ENCODE measurements at regions not wholly inside any gene's neighbourhood (a gene's known extent, or its start where the extent isn't known, plus 50 kb on each side); places are given as distances from the start of the nearest gene placed in this dataset.

GRCh38 chr11:127656116-127656836 is 655.7 kb upstream of the KIRREL3 start:
- Mint-ChIP-seq H3K9me3 (peaks cover 3% of the 10 kb centered on the region), H3K27ac (no peak overlapping the region)

GRCh38 chr11:127653076-127653475 is 652.5 kb upstream of the KIRREL3 start:
- Mint-ChIP-seq H3K4me1 (no peaks in the 10 kb centered on the region), H3K27ac (no peak overlapping the region), H3K9me3 (peaks cover 3% of the 10 kb centered on the region), H3K36me3 (no peaks in the 10 kb centered on the region), H3K4me3 (no peak overlapping the region)
- no peak for DNase-seq (ENCODE audit: low spot score in 2 of 2)
- no peak for ATAC-seq

More at GRCh38 chr11:127656116-127656836, 655.7 kb upstream of the KIRREL3 start:
- Mint-ChIP-seq H3K4me3 (no peak overlapping the region), H3K36me3 (no peaks in the 10 kb centered on the region), H3K4me1 (no peaks in the 10 kb centered on the region)
- DNase-seq (ENCODE audit: low spot score in 2 of 2) = no peak
- no peak for ATAC-seq

GRCh38 chr11:127651888-127652221 is 651.3 kb upstream of the KIRREL3 start:
- no peaks in the 10 kb centered on the region for H3K4me1 Mint-ChIP-seq
- no peak overlapping the region for H3K27ac Mint-ChIP-seq
- DNase-seq (ENCODE audit: low spot score in 2 of 2) (no peak), ATAC-seq (peak; percentile 36)
- H3K36me3 Mint-ChIP-seq = no peaks in the 10 kb centered on the region
- no peak overlapping the region for H3K4me3 Mint-ChIP-seq
- H3K9me3 Mint-ChIP-seq = peaks cover 3% of the 10 kb centered on the region

GRCh38 chr11:127651175-127651887 is 650.8 kb upstream of the KIRREL3 start:
- Mint-ChIP-seq H3K4me3 (no peak overlapping the region), H3K4me1 (no peaks in the 10 kb centered on the region), H3K27ac (no peak overlapping the region), H3K9me3 (peaks cover 3% of the 10 kb centered on the region), H3K36me3 (no peaks in the 10 kb centered on the region)
- ATAC-seq = peak; percentile 45
- no peak for DNase-seq (ENCODE audit: low spot score in 2 of 2)

- no peak for ATAC-seq
These were observed 649.4 kb upstream of the KIRREL3 start for GRCh38 chr11:127649958-127650357.

GRCh38 chr11:127649071-127649470 is 648.5 kb upstream of the KIRREL3 start:
- H3K36me3 Mint-ChIP-seq = no peaks in the 10 kb centered on the region
- DNase-seq (ENCODE audit: low spot score in 2 of 2) = no peak
- H3K4me3 Mint-ChIP-seq = no peak overlapping the region
- peaks cover 3% of the 10 kb centered on the region for H3K9me3 Mint-ChIP-seq
- no peaks in the 10 kb centered on the region for H3K4me1 Mint-ChIP-seq
- H3K27ac Mint-ChIP-seq = no peak overlapping the region
- ATAC-seq = no peak

More at GRCh38 chr11:127649958-127650357, 649.4 kb upstream of the KIRREL3 start:
- Mint-ChIP-seq H3K36me3 (no peaks in the 10 kb centered on the region), H3K9me3 (peaks cover 3% of the 10 kb centered on the region), H3K4me3 (no peak overlapping the region), H3K4me1 (no peaks in the 10 kb centered on the region), H3K27ac (no peak overlapping the region)
- no peak for DNase-seq (ENCODE audit: low spot score in 2 of 2)

GRCh38 chr11:127648583-127648982 is 648.0 kb upstream of the KIRREL3 start:
- Mint-ChIP-seq H3K9me3 (peaks cover 3% of the 10 kb centered on the region), H3K4me1 (no peaks in the 10 kb centered on the region), H3K4me3 (no peak overlapping the region), H3K27ac (no peak overlapping the region), H3K36me3 (no peaks in the 10 kb centered on the region)
- ATAC-seq (no peak), DNase-seq (ENCODE audit: low spot score in 2 of 2) (no peak)

- Mint-ChIP-seq H3K4me3 (no peak overlapping the region), H3K9me3 (no peaks in the 10 kb centered on the region), H3K27ac (no peak overlapping the region), H3K4me1 (no peaks in the 10 kb centered on the region), H3K36me3 (no peaks in the 10 kb centered on the region)
- no peak for DNase-seq (ENCODE audit: low spot score in 2 of 2)
- ATAC-seq = no peak
These were observed 643.8 kb upstream of the KIRREL3 start for GRCh38 chr11:127644366-127644765.

GRCh38 chr11:127643268-127644058 is 642.9 kb upstream of the KIRREL3 start:
- Mint-ChIP-seq H3K9me3 (no peaks in the 10 kb centered on the region), H3K27ac (no peak overlapping the region), H3K4me3 (no peak overlapping the region), H3K36me3 (no peaks in the 10 kb centered on the region), H3K4me1 (no peaks in the 10 kb centered on the region)
- ATAC-seq = no peak
- DNase-seq (ENCODE audit: low spot score in 2 of 2) = no peak

- H3K4me3 Mint-ChIP-seq = no peak overlapping the region
- no peak for DNase-seq (ENCODE audit: low spot score in 2 of 2)
- ATAC-seq = no peak
These were observed 640.2 kb upstream of the KIRREL3 start for GRCh38 chr11:127640561-127641451.

GRCh38 chr11:127639916-127640315 is 639.3 kb upstream of the KIRREL3 start:
- H3K4me1 Mint-ChIP-seq = no peaks in the 10 kb centered on the region
- H3K9me3 Mint-ChIP-seq = no peaks in the 10 kb centered on the region

More at GRCh38 chr11:127640561-127641451, 640.2 kb upstream of the KIRREL3 start:
- no peak overlapping the region for H3K27ac Mint-ChIP-seq
- H3K4me1 Mint-ChIP-seq = no peaks in the 10 kb centered on the region
- H3K9me3 Mint-ChIP-seq = no peaks in the 10 kb centered on the region
- H3K36me3 Mint-ChIP-seq = no peaks in the 10 kb centered on the region

GRCh38 chr11:127632976-127633680 is 632.6 kb upstream of the KIRREL3 start:
- ATAC-seq = no peak
- no peaks in the 10 kb centered on the region for H3K4me1 Mint-ChIP-seq
- H3K4me3 Mint-ChIP-seq = no peak overlapping the region
- H3K9me3 Mint-ChIP-seq = peaks cover 2% of the 10 kb centered on the region
- H3K27ac Mint-ChIP-seq = no peak overlapping the region
- DNase-seq (ENCODE audit: low spot score in 2 of 2) = no peak
- no peaks in the 10 kb centered on the region for H3K36me3 Mint-ChIP-seq

More at GRCh38 chr11:127639916-127640315, 639.3 kb upstream of the KIRREL3 start:
- no peaks in the 10 kb centered on the region for H3K36me3 Mint-ChIP-seq
- no peak overlapping the region for H3K4me3 Mint-ChIP-seq
- H3K27ac Mint-ChIP-seq = no peak overlapping the region
- DNase-seq (ENCODE audit: low spot score in 2 of 2) (no peak), ATAC-seq (no peak)

GRCh38 chr11:127632546-127632945 is 632.0 kb upstream of the KIRREL3 start:
- H3K9me3 Mint-ChIP-seq = peaks cover 2% of the 10 kb centered on the region
- no peaks in the 10 kb centered on the region for H3K4me1 Mint-ChIP-seq
- ATAC-seq (no peak), DNase-seq (ENCODE audit: low spot score in 2 of 2) (no peak)
- H3K4me3 Mint-ChIP-seq = no peak overlapping the region
- H3K36me3 Mint-ChIP-seq = no peaks in the 10 kb centered on the region
- H3K27ac Mint-ChIP-seq = no peak overlapping the region

- Mint-ChIP-seq H3K4me1 (no peaks in the 10 kb centered on the region), H3K36me3 (no peaks in the 10 kb centered on the region), H3K9me3 (peaks cover 2% of the 10 kb centered on the region), H3K27ac (no peak overlapping the region), H3K4me3 (no peak overlapping the region)
- ATAC-seq (no peak), DNase-seq (ENCODE audit: low spot score in 2 of 2) (no peak)
These were observed 631.4 kb upstream of the KIRREL3 start for GRCh38 chr11:127631974-127632373.
